Stomach (tissue), 8 donors: ENCODE measurements at regions not wholly inside any gene's neighbourhood (a gene's known extent, or its start where the extent isn't known, plus 50 kb on each side); places are given as distances from the start of the nearest gene placed in this dataset.

Experiments used
- DNase-seq, 2 donors: peaks; one replicate each; pipeline versions ENCODE4 v3.0.0 to v3.0.0-alpha.2; 2013 to 2019
- H3K27ac ChIP-seq, 5 donors: fragments of 200-600 bp in 4 of 5; sonication (generic) in 4 of 5; one replicate each; pipeline ENCODE4 v1.5.1; 2013 to 2019; ENCODE audit warnings: mild to moderate bottlenecking in 1 of 5, moderate library complexity in 1 of 5
- H3K27me3 ChIP-seq, 3 donors: fragments of 200-600 bp; sonication (generic); one replicate each; pipeline ENCODE4 v1.5.1; 2017 to 2019; ENCODE audit warnings: mixed run types in 1 of 3
- H3K36me3 ChIP-seq, 4 donors: fragments of 200-600 bp; sonication (generic); 1 replicate in 3 of 4; 2 replicates in 1 of 4; pipeline ENCODE4 v1.5.1; 2016 to 2019
- H3K4me1 ChIP-seq, 4 donors: fragments of 200-600 bp; sonication (generic); one replicate each; pipeline ENCODE4 v1.5.1; 2016 to 2019
- H3K4me3 ChIP-seq, 4 donors: fragments of 200-600 bp; sonication (generic) in 3 of 4; one replicate each; pipeline ENCODE4 v1.5.1; 2016 to 2019; ENCODE audit warnings: mild to moderate bottlenecking in 1 of 4
- H3K9me3 ChIP-seq, 4 donors: fragments of 200-600 bp; sonication (generic); one replicate each; pipeline ENCODE4 v1.5.1; 2016 to 2019
- CTCF ChIP-seq, 7 experiments: fragments of 450-650 bp in 4 of 7; fragments of 200-600 bp in 3 of 7; sonication (generic) in 3 of 7; IDR thresholded peaks; one replicate each; pipeline ENCODE4 v1.5.1; 2016 to 2019; ENCODE audit warnings: antibody characterized with exemption in 7 of 7, control low read depth in 2 of 7, mild to moderate bottlenecking in 1 of 7
- EP300 ChIP-seq: sonication (generic); formaldehyde crosslinking; IDR thresholded peaks from one replicate; pipeline ENCODE4 v1.6.1; 2017; ENCODE audit warnings: antibody characterized with exemption
- POLR2A ChIP-seq, 4 donors: fragments of 450-650 bp; IDR thresholded peaks; one replicate each; pipeline ENCODE4 v1.6.1; 2016; ENCODE audit warnings: antibody characterized with exemption in 4 of 4, control low read depth in 2 of 4, mild to moderate bottlenecking in 1 of 4, moderate library complexity in 1 of 4
- POLR2AphosphoS5 ChIP-seq, 3 donors: sonication (generic); formaldehyde crosslinking; IDR thresholded peaks; one replicate each; pipeline ENCODE4 v1.6.1; 2016; ENCODE audit warnings: antibody characterized with exemption in 3 of 3
- WGBS, 5 donors: extraction: QIAGEN DNeasy Blood & Tissue Kit in 3 of 5; methylation state at CpG; one replicate each; pipeline versions ENCODE4 v1.1.5 to v1.1.7; 2013 to 2018; 5-methylcytosine and 5-hydroxymethylcytosine counted together
- intact Hi-C: fragments of 100-400 bp; cut with DNase I; formaldehyde crosslinking; loops from one replicate; pipeline ENCODE4 v1.15.1; 2023; ENCODE audit warnings: low total_unique reads
- donor health status: healthy with polysubstance abuse.
- donor health status: Bipolar disorder and iron deficiency.
- donor health status: healthy.

- Histone ChIP-seq H3K27me3 (no peaks in the 10 kb centered on the region), H3K9me3 (no peaks in the 10 kb centered on the region), H3K4me3 (no peak overlapping the region), H3K27ac (no peak overlapping the region), H3K36me3 (no peaks in the 10 kb centered on the region), H3K4me1 (no peaks in the 10 kb centered on the region)
- TF ChIP-seq POLR2AphosphoS5 (IDR thresholded peaks at IDR 0.05) (no peak), CTCF (IDR thresholded peaks at IDR 0.05) (no peak), EP300 (no peak), POLR2A (IDR thresholded peaks at IDR 0.05) (no peak)
- intact Hi-C loops, result no loop called here
- 29 to 62% (median 45%) methylated on average over 1 of the region's 1 CpG for WGBS, 5 donors
- DNase-seq, result no peak
Observed at GRCh38 chr11:110828086-110828485, 115.8 kb upstream of the ARHGAP20 start.

DNA sequence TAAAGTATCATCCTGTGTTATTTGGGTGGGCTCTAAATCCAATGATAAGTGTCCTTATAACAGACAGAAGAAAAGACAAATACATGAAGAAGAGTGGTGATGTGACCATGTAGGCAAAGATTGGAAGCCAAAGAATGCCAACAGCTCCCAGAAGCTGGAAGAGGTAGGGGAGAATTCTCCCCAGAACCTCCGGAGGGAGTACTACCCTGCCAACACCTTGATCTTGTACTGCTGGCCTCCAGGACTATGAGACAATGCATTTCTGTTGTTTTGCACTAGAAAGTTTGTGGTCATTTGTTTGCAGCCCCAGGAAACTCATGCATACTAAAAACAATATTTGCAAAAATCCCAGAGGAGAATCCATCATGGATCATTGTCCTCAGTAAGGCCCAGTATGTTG, 115.0 kb upstream of the ARHGAP20 start:
- WGBS, 5 donors, result 59 to 88% (median 85%) methylated on average over 1 of the region's 1 CpG
- TF ChIP-seq POLR2A (IDR thresholded peaks at IDR 0.05) (no peak), EP300 (no peak), CTCF (IDR thresholded peaks at IDR 0.05) (no peak), POLR2AphosphoS5 (IDR thresholded peaks at IDR 0.05) (no peak)
- intact Hi-C loops, result no loop called here

DNA sequence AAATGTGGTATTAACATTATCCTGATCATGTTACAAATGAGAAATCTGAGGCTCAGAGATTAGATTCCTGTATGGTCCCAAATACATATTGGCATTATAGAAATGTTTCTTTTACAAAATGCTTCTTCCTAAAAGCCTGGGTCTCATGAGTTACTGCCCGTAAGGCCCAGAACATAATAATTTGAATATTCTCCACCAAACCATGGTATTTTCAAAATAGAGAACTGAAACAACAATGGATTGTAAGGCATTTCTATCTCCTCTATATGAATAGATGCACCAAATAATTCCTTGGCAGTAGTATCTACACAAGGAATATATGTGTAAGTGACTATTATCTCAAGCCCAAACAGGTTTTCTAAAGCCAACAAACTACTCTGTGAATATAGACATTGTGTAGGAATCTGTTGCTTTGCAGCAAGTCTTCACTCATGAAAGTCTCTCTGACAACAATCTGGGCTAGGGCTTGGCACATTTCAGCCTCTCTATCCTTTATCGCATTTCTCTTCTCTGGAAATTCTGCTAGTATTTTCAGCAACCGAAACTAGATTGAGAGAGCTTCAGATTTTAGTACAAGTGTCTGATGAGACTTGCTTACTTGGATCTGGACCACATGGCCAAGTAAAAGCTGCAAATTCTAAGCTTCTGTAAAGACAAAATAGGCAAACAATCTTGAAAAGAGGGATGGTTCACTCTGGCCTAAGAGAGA, 112.8 kb upstream of the ARHGAP20 start:
- no peaks in the 10 kb centered on the region for H3K4me1 ChIP-seq
- TF ChIP-seq POLR2AphosphoS5 (IDR thresholded peaks at IDR 0.05) (no peak), EP300 (no peak), POLR2A (IDR thresholded peaks at IDR 0.05) (no peak), CTCF (IDR thresholded peaks at IDR 0.05) (no peak)
- no peaks in the 10 kb centered on the region for H3K36me3 ChIP-seq
- H3K4me3 ChIP-seq, result no peak overlapping the region
- H3K27me3 ChIP-seq, result no peaks in the 10 kb centered on the region
- intact Hi-C loops, result no loop called here
- WGBS, 5 donors, result 86 to 95% (median 89%) methylated on average over 3 of the region's 3 CpGs
- H3K9me3 ChIP-seq, result no peaks in the 10 kb centered on the region
- DNase-seq, result no peak
- H3K27ac ChIP-seq, result no peak overlapping the region

More for the DNA sequence above, 115.0 kb upstream of the ARHGAP20 start:
- H3K27ac ChIP-seq, result no peak overlapping the region
- no peaks in the 10 kb centered on the region for H3K9me3 ChIP-seq
- no peak overlapping the region for H3K4me3 ChIP-seq
- H3K36me3 ChIP-seq, result no peaks in the 10 kb centered on the region
- no peak for DNase-seq
- no peaks in the 10 kb centered on the region for H3K27me3 ChIP-seq
- no peaks in the 10 kb centered on the region for H3K4me1 ChIP-seq

DNA sequence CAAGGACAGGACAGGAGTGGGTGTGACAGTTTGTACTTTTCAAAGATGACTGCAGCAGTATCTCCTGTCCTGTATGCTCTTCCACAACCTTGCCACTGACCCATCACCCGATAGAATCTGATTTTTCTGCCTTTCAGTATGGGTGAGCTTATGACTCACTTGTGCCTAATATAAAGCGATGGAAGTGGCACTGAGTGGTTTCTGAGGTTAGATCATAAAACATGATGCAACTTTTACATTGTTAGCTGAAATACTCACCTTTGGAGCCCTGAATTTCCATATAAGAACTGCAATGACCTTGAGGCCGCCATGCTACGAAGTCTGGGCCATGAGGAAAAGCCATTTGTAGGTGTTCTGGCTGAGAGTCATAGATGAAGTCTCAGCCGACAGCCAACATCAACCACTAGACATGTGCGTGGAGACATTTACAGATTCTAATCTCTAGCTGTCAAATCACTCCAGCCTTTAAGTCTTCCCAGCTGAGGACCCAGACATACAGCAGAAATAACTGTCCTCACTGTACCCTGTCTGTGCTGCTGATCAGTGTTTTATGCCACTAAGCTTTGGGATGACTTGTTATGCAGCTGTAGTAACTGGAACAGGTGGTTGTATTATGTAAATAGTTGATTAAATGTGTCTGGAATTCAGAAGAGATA, 105.9 kb upstream of the ARHGAP20 start:
- TF ChIP-seq POLR2A (IDR thresholded peaks at IDR 0.05) (no peak), POLR2AphosphoS5 (IDR thresholded peaks at IDR 0.05) (no peak), CTCF (IDR thresholded peaks at IDR 0.05) (no peak), EP300 (no peak)
- Histone ChIP-seq H3K4me1 (peaks cover 0 to 3% (median 0%) of the 10 kb centered on the region in 4 donors), H3K36me3 (no peaks in the 10 kb centered on the region), H3K4me3 (no peak overlapping the region), H3K27ac (no peak overlapping the region), H3K9me3 (peaks cover 0 to 6% (median 0%) of the 10 kb centered on the region in 4 donors), H3K27me3 (no peaks in the 10 kb centered on the region)
- intact Hi-C loops, result no loop called here
- WGBS, 5 donors, result 67 to 92% (median 86%) methylated on average over 6 of the region's 6 CpGs
- no peak for DNase-seq
